GM12878 (cell line): ENCODE measurements at regions not wholly inside any gene's neighbourhood (a gene's known extent, or its start where the extent isn't known, plus 50 kb on each side); places are given as distances from the start of the nearest gene placed in this dataset.

ENCODE experiments used
- CTCF ChIP-seq, 3 experiments: IDR thresholded peaks in 2 of 3; conservative IDR thresholded peaks in 1 of 3; 2 replicates each; pipeline ENCODE4 v1.5.1; 2011; ENCODE audit warnings: low read depth in 3 of 3, low read length in 3 of 3, mild to moderate bottlenecking in 3 of 3, control low read depth in 2 of 3, moderate library complexity in 2 of 3, inconsistent platforms in 1 of 3, mixed read lengths in 1 of 3; ENCODE audit not compliant: control insufficient read depth in 2 of 3, insufficient read depth in 1 of 3; ENCODE audit errors: extremely low read depth in 1 of 3
- EP300 ChIP-seq, 2 experiments: fragments of 150-350 bp in 1 of 2; IDR thresholded peaks; 2 replicates each; pipeline ENCODE4 v1.6.1; 2011 to 2012; ENCODE audit warnings: low read depth in 2 of 2, low read length in 2 of 2, borderline replicate concordance in 1 of 2, improper control_type of control experiment in 1 of 2, inconsistent platforms in 1 of 2; ENCODE audit not compliant: control insufficient read depth in 1 of 2
- FOS ChIP-seq: IDR thresholded peaks from 3 replicates; pipeline ENCODE4 v1.6.1; 2011; ENCODE audit warnings: borderline replicate concordance; ENCODE audit not compliant: insufficient read length; ENCODE audit errors: extremely low read depth
- FOXM1 ChIP-seq: IDR thresholded peaks from 2 replicates; pipeline ENCODE4 v1.6.1; 2012; ENCODE audit warnings: low read depth, mild to moderate bottlenecking, inconsistent platforms, low read length, moderate library complexity
- JUNB ChIP-seq: IDR thresholded peaks from 2 replicates; pipeline ENCODE4 v1.6.1; 2016; ENCODE audit warnings: antibody characterized with exemption, mild to moderate bottlenecking
- MAX ChIP-seq: IDR thresholded peaks from 2 replicates; pipeline ENCODE4 v1.6.1; 2012; ENCODE audit warnings: low read depth, low read length, improper control_type of control experiment
- POLR2A ChIP-seq: IDR thresholded peaks from 2 replicates; pipeline ENCODE4 v1.6.1; 2011; ENCODE audit warnings: low read depth, mild to moderate bottlenecking, low read length
- POLR2AphosphoS2 ChIP-seq: IDR thresholded peaks from 2 replicates; pipeline ENCODE4 v1.6.1; 2011; ENCODE audit warnings: low read depth, mild to moderate bottlenecking, low read length, improper control_type of control experiment, moderate library complexity
- POLR2AphosphoS5 ChIP-seq: IDR thresholded peaks from 2 replicates; pipeline ENCODE4 v1.6.1; 2011; ENCODE audit warnings: mild to moderate bottlenecking, low read length, inconsistent platforms
- SMARCA5 ChIP-seq: fragments of 450-650 bp; IDR thresholded peaks from 2 replicates; pipeline ENCODE4 v1.6.1; 2017; ENCODE audit warnings: mild to moderate bottlenecking
- SUPT20H ChIP-seq: IDR thresholded peaks from 2 replicates; pipeline ENCODE4 v1.6.1; 2011; ENCODE audit warnings: low read depth, mild to moderate bottlenecking, low read length, moderate library complexity, borderline replicate concordance; ENCODE audit not compliant: control insufficient read depth

GRCh38 chr18:78123144-78123909, 856.3 kb upstream of the SALL3 start:
- TF ChIP-seq POLR2AphosphoS5 (no peak), SUPT20H (no peak), MAX (no peak), CTCF (IDR thresholded peaks at IDR 0.05 in 2 of 3, conservative IDR thresholded peaks at IDR 0.05 in 1 of 3; ENCODE audit: control insufficient read depth in 2 of 3, extremely low read depth in 1 of 3, insufficient read depth in 1 of 3, low read depth in 3 of 3, low read length in 3 of 3) (no peak), SMARCA5 (no peak), POLR2A (no peak), FOS (no peak), JUNB (no peak), POLR2AphosphoS2 (no peak), FOXM1 (no peak), EP300 (IDR thresholded peaks at IDR 0.05; ENCODE audit: borderline replicate concordance in 1 of 2, control insufficient read depth in 1 of 2, low read depth in 2 of 2, low read length in 2 of 2) (no peak)
